IPS-18c (cell line): ENCODE measurements at regions not wholly inside any gene's neighbourhood (a gene's known extent, or its start where the extent isn't known, plus 50 kb on each side); places are given as distances from the start of the nearest gene placed in this dataset.

Experiments
- H3K4me3 ChIP-seq: 2 replicates; pipeline ENCODE4 v1.7.0; 2013; ENCODE audit warnings: low read depth, mild to moderate bottlenecking, low read length, moderate library complexity; ENCODE audit not compliant: insufficient read depth
- H3K9me3 ChIP-seq: one replicate; pipeline ENCODE4 v1.6.1; 2013; ENCODE audit warnings: mild to moderate bottlenecking, low read length, moderate library complexity; ENCODE audit not compliant: control insufficient read depth, insufficient read depth

DNA sequence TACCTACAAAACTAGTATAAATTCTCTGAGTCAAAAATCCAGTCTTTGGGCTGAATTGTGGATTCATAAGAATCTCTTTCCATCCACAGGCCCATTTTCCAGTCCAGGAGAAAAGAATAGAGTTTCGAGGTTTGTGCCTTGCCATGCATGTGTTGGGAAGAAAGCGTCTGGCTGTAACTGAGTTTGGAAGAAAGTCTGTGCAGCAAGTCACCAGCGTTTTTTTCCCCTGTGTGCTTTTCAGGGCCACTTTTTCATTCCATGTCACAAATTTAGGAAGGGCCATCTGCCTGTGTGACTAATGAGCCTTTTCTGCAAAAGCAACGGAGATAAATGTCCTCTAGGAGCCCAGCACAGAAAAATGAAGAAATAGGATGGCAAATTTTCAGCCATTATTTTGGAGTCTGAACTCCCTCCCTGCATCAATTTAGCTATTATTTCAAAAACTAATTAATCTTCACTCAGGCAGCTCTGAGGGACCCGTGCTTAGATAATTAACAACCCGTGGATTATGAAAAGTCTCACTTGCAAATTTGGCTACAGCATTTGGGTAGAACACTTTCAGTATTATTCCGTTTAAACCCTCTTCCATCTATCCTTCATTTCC is 261.5 kb downstream of the SUDS3 start:
- Histone ChIP-seq H3K4me3 (no peak overlapping the region), H3K9me3 (no peaks in the 10 kb centered on the region)

DNA sequence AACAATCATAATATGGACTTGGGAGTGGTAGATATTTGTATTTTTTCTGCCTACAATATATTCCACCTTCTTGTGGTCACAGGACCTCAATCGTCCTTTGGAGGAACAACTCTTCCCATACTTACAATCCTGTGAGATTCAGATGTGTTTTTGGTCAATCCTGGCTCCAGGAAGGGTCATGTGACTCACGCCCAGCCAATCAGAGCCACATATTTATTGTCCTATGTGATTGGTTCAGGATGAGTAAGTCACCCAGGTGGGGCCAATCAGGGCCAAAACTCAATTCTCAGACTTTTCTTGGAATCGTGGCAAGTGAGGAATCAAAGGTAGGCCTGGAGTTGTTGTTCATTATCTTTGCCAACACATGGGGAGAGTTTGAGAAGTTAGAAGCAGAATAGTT is 264.9 kb downstream of the SUDS3 start:
- no peaks in the 10 kb centered on the region for H3K9me3 ChIP-seq
- no peak overlapping the region for H3K4me3 ChIP-seq

DNA sequence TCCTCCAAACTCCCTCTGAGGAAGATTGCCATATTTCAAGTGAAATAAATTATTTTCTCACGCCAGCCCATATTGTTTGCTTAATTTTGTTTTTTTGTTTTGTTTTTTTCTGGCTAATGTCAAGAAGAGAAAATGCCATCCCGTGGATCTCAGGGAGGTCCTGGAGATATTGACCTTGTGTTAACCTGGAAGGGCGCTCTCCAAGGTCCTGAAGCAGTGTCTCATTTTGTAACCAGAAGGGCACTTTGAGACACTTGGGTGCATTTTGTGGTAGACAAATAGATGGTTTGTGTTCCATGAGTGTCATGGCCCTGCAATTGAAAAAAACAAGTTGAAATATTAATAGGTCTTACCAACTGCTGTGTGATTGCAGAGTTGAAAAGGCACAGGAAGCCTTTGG is 268.9 kb downstream of the SUDS3 start:
- Histone ChIP-seq H3K9me3 (no peaks in the 10 kb centered on the region), H3K4me3 (no peak overlapping the region)

DNA sequence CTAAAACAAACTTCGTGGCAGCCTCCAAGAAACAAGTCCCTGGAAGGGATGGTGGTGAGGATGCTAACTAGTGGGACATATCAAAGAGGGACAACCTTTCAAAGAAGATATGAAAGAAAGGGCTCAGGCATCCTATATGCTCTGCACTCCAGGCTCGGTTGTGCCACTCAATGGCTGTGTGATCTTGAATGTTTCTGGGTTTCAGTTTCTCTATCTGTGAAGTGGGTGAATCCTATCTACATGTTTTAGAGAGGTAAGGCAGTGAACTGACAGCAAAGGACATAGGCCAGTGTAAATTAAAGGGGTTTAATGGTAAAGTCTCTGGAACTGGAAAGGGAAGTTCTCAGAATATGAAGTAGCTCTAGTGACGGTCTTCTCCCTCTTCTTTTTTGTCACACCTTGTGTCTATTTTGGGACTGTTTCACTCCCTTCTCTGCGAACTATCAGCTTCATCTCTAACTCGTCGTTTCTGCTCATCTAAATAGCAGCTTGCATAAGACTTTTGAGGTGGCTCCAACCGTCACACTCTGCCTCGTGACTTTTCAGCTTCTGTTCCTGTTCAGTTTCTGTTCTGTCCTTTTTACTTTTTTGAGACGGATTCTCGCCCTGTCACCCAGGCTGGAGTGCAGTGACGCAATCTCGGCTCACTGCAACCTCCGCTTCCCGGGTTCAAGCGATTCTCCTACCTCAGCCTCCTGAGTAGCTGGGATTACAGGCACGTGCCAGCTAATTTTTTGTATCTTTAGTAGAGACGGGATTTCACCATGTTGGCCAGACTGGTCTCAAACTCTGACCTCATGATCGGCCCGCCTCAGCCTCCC is 273.6 kb downstream of the SUDS3 start:
- H3K9me3 ChIP-seq: no peaks in the 10 kb centered on the region
- no peak overlapping the region for H3K4me3 ChIP-seq

DNA sequence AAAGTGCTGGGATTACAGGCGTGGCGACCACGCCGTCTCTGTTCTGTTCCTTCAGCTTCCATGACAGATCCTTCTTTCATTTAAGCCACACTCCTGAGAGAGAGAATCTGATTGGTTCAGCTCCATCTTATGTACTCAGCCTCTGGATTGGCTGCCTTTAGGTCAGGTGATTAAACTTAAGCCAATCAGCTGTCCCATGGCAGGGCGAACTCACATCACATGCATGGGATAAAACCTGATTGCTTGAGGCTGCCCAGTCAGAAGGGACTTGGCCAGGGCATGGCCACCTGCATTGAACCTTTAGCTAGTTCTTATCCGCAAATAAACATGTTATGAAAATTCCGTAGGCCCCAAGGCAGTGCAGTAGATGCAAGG is 274.2 kb downstream of the SUDS3 start:
- Histone ChIP-seq H3K9me3 (no peaks in the 10 kb centered on the region), H3K4me3 (no peak overlapping the region)

DNA sequence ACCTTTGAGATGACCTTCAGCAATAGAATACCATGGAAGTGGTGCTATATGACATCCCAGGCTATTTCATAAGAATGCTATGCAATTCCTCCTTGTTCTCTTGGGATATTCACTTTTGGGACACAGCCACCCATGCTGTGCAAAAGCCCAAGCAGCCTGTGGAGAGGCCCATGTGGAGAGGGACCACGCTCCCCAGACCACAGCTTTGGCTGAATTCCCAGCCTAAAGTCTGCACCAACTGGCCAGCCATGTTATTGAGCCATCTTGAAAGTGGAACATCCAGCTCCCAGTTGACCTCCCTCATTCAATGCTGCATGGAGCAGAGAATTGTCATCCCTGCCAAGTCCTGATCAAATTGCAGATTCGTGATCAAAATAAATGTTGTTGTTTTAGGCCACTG is 275.1 kb downstream of the SUDS3 start:
- Histone ChIP-seq H3K9me3 (no peaks in the 10 kb centered on the region), H3K4me3 (no peak overlapping the region)

DNA sequence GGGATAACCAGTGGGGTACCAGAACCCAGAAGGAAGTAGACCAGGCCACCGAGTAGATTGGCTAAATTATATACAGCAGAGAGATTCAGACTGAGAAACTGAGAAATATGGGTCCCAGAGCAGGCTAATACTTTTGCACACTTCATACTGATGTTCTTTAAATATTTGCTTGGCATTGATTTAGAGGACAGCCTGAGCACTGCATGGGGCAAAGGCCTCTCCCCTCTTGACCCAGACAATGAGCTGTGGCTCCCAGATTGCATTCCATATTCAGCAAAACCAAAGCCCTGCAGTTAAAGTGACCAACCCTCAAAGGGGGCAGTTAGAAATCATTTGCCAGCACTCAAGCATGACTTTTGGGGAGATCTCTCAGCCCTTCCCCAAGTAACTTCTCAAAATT is 279.2 kb downstream of the SUDS3 start:
- Histone ChIP-seq H3K9me3 (no peaks in the 10 kb centered on the region), H3K4me3 (no peak overlapping the region)

DNA sequence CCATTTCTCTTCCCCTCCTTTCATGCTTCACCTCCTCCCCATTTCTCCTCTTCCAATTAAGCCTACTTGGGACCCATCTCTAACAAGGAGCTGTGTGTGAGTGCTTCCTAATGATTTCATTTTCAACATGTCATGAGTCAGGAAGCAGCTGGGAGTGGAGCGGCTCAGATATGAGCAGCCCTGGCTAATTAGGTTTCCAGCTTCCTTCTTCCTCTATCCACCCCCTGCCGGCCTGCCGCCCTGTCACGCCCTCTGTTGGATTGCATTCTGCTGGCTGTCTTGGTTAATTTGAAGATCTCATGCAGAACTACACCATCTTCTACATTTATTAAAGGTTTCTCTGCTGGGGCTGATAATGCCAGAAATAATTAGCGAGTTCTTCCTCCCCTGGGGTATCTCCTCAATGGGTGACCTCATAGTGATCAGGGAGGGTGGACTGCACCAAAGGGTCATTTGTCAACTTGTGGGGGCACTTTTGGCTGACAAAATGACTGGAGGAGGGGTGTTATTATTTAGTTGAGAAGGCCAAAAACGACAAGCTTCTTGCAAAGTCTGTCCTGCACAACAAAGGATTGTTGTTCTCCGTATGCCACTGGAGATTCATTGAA is 300.9 kb upstream of the SRRM4 start:
- Histone ChIP-seq H3K4me3 (no peak overlapping the region), H3K9me3 (no peaks in the 10 kb centered on the region)

DNA sequence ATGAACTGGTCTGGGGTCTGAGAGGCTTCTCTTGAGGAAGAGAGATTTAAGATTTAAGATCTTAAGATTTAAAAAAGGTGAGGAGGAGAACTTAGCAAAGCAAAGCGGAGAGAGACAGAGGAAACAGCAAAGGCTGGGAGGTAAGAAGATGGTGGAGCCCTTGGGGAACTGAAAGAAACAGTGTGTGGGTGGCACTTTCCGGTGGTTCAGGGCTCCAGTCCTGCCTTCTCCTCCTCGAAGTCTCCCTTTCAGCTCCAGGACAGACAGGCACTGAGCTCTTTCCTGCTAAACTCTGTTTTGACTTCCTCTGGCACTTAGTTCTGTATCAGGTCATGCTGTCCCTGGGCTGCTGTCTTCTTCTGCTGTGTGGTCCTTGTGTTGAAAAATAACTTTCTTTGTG is 298.7 kb upstream of the SRRM4 start:
- no peaks in the 10 kb centered on the region for H3K9me3 ChIP-seq
- H3K4me3 ChIP-seq: no peak overlapping the region; the same call in 1 of the 2 replicates

DNA sequence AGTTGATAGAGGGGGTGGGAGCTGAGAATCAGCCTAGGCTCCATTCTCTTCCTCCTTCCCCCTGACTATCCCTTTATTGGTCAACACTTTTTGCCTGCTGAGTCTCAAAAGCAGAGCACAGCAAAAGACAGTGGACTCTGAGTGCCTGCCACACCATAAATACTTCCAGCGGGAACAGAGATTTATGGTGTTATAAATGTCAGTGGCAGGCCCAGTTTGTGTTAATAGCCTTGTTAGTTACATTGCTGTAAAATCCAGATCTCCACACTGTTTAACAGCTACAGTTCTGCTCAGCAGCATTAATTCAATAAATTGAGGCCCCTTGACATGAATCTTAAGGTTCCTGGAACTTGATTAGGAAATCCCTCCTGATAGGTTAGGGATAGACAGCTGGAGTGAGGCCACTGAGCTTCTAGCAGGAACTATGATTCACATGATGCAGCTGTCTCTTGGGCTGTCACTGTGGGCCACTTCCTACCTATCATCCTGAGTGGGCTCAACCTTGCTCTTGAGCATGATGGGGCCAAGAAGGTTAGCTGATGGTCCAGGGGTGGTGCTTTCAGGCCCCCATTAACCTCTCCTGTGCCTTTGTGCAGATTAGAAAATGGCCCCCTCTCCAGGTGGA is 295.2 kb upstream of the SRRM4 start:
- H3K4me3 ChIP-seq: no peak overlapping the region

DNA sequence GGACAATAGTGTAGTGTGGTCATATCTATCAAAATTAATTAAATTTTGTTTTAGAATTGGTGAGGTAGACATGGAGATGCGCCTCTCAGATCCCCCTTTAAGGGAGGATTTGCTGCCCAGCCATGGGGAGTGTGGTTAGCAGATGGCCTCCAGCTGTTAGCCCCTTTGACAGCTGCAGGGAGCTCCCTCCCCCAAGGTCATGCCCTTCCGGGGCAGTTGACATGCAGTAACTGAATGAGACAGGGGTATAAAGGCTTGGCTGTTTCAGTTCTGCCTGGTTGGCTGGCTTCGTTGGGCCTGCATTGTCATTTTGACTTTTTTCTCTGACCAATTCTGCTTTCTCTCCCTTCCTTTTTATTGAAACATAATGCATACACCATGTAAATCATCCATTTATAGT is 291.5 kb upstream of the SRRM4 start:
- Histone ChIP-seq H3K4me3 (no peak overlapping the region), H3K9me3 (no peaks in the 10 kb centered on the region)

More for the DNA sequence above, 295.2 kb upstream of the SRRM4 start:
- H3K9me3 ChIP-seq: no peaks in the 10 kb centered on the region

DNA sequence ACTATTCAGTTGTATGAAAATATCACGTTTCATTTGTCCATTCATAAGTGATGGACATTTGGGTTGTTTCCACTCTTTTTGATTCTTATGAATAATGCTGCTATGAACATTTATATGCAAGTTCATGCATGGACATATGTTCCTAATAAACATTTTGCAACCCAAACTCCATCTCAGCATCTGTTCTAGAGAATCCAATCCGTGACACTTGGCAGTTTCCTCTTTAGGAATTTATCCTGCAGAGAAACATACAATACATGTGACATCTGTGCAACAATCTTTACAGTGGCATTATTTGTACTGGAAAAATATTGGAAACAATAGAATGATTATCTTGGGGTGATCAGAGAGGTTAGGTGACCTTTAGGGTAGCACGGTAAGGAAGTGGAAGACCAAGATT is 290.8 kb upstream of the SRRM4 start:
- Histone ChIP-seq H3K9me3 (no peaks in the 10 kb centered on the region), H3K4me3 (no peak overlapping the region)

DNA sequence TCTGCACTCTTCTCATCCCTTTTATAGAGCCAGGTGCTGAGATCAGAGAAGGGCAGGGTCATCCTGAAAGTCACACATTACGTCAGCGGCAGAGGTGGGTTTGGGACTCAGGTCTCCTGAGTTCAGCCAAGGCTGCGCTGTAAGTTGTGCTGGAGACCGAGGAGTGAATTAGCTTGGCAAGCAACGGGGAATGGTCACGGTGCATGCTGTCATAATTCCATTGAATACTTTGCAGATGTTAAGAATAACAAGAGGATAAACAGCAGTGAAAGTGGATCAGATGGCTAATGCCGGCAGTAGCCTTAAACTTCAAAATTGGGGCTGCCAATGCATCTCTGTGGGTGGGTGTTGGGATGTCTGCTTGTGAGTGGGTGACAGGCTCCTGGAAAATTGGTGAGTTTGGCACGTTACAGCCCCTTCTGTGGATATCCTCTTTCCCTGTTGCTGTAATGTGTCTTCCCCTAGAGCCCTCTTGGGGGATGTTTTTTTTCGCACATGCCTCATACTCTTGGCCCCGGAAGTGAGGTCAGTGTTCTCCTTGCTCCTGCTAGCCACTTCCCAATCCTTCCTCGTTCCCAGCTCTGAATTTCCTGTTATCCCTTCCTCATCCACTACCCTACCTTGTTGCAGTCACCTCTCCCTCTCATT is 287.1 kb upstream of the SRRM4 start:
- no peaks in the 10 kb centered on the region for H3K9me3 ChIP-seq
- no peak overlapping the region for H3K4me3 ChIP-seq

DNA sequence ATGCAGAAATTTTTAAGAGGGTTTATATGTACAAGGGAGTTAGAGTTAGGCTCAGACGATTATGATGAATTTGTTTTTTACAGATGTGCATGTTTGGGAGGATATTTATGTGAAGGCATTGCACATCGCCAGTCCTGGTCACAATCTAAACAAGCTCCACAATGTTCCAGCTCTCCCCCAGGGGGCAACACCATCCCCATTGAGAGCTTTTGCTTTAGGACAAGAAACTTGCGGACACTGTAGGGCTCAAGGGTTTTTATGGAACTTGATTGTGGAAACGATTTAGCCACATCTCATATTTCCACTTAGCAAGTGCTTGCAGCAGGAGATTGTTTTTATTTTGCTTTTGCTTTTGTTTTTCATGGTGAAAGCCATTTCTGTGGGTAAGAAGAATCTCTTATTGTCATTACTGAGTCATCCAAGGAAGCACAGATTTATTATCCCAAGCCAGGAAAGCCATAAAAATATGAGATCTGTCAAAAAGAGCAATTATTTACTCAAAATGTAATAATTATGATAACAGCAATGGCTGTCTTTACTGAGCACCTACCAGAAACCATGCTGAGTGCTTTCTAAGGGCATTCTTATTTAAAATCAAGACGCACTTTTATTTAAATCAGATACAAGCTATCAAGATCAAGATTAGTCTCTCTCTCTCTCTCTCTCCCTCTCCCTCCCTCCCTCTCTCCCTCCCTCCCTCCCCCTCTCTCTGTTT is 276.7 kb upstream of the SRRM4 start:
- no peaks in the 10 kb centered on the region for H3K9me3 ChIP-seq
- no peak overlapping the region for H3K4me3 ChIP-seq

DNA sequence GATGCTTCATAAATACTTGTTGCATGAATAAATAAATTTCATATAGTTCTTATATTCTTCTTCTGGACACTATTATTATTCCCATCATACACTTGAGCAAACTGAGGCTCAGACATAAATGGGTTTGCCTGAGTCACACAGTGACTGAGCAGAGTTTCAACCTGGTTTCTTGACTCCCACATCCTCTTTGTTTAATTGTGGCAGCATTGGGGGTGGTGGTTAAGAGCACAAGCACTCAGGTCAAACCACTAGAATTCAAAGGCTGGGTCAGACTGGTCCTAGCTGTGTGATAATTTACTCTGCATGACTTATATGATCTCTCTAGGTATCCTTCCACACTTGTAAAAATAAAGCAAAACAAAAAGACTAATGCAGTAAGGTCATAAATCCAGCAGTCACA is 274.9 kb upstream of the SRRM4 start:
- Histone ChIP-seq H3K9me3 (no peaks in the 10 kb centered on the region), H3K4me3 (no peak overlapping the region)

DNA sequence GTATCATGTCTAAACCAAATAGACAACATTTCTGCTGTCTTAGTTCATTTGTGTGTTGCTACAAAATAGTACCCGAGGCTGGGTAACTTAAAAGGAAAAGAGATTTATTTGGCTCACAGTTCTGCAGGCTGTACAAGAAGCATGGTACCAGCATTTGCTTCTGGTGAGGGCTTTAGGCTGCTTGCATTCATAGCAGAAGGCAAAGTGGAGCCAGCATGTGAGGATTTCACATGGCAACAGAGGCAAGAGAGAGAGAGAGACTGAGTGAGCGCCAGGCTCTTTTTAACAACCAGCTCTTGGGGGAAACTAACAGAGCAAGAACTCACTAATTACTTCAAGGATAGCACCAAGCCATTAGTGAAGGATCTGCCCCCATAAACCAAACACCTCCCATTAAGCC is 271.4 kb upstream of the SRRM4 start:
- Histone ChIP-seq H3K4me3 (no peak overlapping the region), H3K9me3 (no peaks in the 10 kb centered on the region)

DNA sequence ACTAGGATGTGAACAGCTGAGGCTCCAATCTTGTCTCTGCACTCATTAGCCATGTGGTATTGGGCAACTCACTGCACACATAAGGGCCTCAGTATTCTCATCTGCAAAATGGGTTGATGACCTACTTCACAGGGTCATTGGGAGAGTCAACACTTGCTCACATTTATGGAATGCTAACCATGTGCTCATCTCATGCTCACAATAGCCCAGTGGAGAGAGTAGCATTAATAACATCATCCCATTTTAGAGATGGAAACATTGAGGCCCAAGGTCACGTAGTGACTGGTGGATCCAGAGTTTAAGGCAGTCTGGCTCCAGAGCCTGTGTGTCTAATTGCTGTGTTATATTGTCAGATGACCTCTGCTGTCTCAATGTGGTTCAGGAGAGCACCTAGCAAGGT is 270.2 kb upstream of the SRRM4 start:
- H3K9me3 ChIP-seq: no peaks in the 10 kb centered on the region
- H3K4me3 ChIP-seq: no peak overlapping the region
